ENCODE measurements at regions not wholly inside any gene's neighbourhood (a gene's known extent, or its start where the extent isn't known, plus 50 kb on each side); places are given as distances from the start of the nearest gene placed in this dataset.
"Not testable (repeated sequence)": the region's sequence is repeated elsewhere in the genome, so short reads cannot be mapped to it uniquely, and the experiment has no call there.

DNA sequence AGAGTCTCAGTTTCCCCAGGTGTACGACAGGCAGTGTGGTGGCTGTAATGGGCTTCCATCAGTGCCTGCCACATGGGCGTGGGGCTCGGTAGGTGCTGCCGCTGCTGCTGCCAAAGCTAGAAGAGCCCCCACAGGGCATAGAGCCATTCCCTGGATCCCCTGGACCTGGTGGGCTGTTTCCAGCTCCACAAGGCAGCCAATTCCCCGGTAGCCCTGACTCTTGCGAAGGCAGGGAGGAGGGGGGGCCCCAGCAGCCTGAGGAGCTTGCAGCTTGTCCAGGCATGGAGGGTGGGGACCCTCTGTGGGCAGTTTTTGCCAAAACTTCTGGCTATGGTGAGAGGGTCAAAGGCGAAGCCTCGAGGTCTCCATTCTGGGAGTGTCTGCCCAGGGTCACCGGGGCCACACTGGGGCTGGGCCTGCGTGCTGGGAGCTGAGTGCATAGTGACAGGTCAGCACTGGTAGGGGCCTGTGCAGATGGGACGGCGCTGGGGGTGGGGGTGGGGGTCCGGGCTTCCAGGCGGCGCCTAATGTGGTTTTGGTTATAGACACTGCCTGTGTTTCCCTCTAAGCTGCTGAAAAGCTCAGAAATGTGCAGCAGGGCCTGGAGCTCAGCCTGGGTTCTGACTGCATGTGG is 56.8 kb upstream of the METTL9 start:
- H3K27ac Mint-ChIP-seq: peak overlapping the region in 1 of 3 experiments; percentile 74
- H3K9me3 Mint-ChIP-seq; H3K27me3 Mint-ChIP-seq (ENCODE audit: low read depth); H3K36me3 Mint-ChIP-seq (ENCODE audit: low read depth); H3K4me3 Mint-ChIP-seq: not testable (repeated sequence)
- H3K4me1 Mint-ChIP-seq: peaks cover 10% of the 10 kb centered on the region

DNA sequence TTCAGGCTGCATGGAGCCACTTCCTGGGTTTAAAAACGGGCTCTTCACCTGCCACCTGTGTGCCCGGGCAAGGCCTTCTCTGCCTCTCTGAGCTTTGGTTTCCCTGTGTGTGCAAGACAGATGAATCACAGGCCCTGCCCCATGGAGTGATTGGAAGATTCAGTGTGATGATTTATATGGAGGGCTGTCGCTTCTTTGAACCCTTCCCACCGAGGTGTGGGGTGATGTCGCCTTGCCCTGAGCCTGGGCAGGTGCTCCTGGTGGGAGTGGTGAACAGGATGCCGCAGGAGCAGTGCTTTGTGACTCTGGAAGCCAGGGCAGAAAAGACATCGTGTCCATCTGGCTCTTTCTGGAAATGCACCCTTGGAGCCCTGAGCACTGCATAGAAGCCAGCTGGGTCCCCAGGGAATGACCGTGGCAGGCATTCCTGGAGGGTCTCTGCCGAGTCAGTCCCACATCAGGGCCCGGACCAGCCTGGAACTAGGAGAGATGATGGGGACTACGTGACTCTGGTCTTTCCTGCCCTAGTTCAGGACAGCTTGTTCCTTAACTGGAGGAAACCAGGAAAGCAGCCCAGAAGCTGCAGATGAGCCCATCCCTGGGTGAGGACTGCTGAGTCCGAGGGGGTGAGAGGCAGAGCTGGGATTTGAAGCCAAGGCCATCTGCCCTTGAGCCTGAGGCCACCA is 56.1 kb upstream of the METTL9 start:
- H3K4me3 Mint-ChIP-seq; H3K9me3 Mint-ChIP-seq; H3K36me3 Mint-ChIP-seq (ENCODE audit: low read depth); H3K27me3 Mint-ChIP-seq (ENCODE audit: low read depth): not testable (repeated sequence)
- H3K4me1 Mint-ChIP-seq: peaks cover 10% of the 10 kb centered on the region
- H3K27ac Mint-ChIP-seq: peak overlapping the region in 1 of 3 experiments; percentile 74

DNA sequence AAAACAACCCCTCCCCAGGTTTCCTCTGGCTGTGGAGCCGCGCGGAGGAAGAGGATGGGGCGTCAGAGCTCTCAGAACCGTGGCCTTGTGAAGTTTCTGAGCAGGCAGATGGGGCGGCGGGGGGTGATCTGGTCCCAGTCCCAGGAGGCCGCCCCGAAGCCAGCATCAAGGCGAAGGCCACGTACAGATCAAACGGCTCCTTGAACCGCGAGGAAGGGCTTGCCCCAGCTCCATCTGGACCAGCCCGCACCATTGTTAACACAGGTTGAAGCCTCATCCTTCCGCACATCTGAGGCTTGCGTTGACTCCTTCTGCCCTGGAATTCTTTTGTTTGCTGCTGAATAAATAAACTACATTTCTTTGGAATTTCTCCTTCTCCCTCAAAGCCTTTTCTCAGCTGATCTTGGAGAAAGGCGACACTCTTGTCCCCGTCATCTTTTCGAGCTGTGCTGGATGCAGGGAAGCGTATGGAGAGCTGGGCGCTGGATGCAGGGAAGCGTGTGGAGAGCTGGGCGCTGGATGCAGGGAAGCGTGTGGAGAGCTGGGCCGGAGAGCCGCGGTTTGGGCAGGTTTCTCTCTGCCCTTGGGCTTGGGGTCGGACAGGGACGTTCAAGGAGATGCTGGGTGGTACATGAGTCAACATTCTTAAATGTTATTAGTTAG is 53.6 kb upstream of the METTL9 start:
- not testable (repeated sequence) for H3K9me3 Mint-ChIP-seq; H3K36me3 Mint-ChIP-seq (ENCODE audit: low read depth); H3K27ac Mint-ChIP-seq; H3K27me3 Mint-ChIP-seq (ENCODE audit: low read depth); H3K4me3 Mint-ChIP-seq
- H3K4me1 Mint-ChIP-seq: peaks cover 15% of the 10 kb centered on the region

DNA sequence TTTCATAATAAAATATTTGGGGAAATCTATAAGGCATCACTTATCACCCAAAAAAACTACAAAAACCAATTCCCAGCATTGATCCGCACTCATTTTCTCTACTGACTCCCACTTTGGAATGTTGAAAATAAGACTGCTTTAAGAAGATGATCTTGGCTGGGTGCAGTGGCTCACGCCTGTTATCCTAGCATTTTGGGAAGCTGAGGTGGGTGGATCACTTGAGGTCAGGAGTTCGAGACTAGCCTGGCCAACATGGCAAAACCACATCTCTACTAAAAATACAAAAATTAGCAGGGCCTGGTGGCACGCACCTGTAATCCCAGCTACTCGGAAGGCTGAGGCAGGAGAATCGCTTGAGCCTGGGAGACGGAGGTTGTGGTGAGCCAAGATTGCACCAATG is 50.0 kb upstream of the METTL9 start:
- H3K36me3 Mint-ChIP-seq (ENCODE audit: low read depth); H3K4me3 Mint-ChIP-seq; H3K4me1 Mint-ChIP-seq; H3K9me3 Mint-ChIP-seq; H3K27ac Mint-ChIP-seq: not testable (repeated sequence)
- H3K27me3 Mint-ChIP-seq (ENCODE audit: low read depth): peaks cover 10% of the 10 kb centered on the region

Measured in nephron (organoid).